ENCODE measurements at regions not wholly inside any gene's neighbourhood (a gene's known extent, or its start where the extent isn't known, plus 50 kb on each side); places are given as distances from the start of the nearest gene placed in this dataset.
"Not testable (repeated sequence)": the region's sequence is repeated elsewhere in the genome, so short reads cannot be mapped to it uniquely, and the experiment has no call there.

DNA sequence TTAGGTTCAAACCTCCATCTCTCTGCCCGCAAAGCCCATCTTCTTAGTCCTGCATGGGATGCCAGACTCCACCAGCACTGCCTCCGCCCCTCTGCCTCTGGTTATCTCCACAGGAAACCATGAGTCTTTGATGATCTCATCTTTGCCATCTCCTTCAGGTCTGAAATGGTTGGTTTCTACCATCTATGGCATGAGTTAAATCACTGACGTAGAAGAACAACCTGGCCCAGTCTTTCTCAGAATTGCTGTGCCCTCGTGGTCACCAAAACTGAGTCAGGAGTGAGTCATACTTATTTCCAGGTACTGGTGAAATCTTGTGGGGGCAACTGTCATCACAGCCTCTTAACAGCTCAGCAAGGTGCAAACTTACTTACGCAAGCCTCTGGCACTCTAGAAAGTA is 468.7 kb upstream of the C16orf82 start:
- peak; percentile 21 for DNase-seq

GRCh38 chr16:26598998-26599784 is 467.5 kb upstream of the C16orf82 start:
- DNase-seq: no peak

GRCh38 chr16:26599785-26600104 is 467.0 kb upstream of the C16orf82 start:
- DNase-seq: no peak

GRCh38 chr16:26601335-26601734 is 465.4 kb upstream of the C16orf82 start:
- no peak for DNase-seq

- no peak for DNase-seq
Observed at GRCh38 chr16:26605626-26606271, 461.0 kb upstream of the C16orf82 start.

DNA sequence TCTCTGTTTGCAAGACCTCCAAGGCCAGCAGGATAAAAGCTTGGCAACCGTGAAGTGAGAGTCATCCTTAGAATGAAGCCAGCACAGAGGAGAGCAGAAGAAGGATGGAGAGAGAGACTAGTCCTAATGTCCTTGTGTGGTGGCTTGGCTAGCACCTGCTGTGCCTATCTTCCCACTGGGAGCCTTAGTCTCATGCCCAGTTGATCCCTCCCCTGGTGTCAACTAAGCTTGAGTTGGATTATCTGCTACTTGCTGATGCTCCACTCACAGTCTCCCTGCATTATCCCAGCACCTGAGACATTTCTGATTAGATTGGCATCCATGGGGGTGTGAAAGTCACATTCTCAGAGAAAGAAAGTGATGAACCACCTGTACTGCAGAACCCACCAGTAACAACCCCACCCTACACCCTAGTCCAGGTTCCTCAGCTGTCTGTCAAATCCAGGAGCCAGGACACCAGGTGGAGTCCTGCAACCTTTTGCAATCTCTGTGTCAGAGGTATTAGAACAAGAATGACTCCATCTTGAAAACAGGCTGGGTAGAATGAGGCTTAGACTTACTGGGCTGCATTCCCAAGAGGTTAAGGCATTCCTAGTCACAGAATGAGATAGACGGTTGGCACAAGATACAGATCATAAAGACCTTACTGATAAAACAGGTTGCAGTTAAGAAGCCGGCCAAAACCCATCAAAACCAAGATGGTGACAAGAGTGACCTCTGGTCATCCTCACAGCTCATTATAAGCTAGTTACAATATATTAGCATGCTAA is 460.2 kb upstream of the C16orf82 start:
- no peak for DNase-seq

DNA sequence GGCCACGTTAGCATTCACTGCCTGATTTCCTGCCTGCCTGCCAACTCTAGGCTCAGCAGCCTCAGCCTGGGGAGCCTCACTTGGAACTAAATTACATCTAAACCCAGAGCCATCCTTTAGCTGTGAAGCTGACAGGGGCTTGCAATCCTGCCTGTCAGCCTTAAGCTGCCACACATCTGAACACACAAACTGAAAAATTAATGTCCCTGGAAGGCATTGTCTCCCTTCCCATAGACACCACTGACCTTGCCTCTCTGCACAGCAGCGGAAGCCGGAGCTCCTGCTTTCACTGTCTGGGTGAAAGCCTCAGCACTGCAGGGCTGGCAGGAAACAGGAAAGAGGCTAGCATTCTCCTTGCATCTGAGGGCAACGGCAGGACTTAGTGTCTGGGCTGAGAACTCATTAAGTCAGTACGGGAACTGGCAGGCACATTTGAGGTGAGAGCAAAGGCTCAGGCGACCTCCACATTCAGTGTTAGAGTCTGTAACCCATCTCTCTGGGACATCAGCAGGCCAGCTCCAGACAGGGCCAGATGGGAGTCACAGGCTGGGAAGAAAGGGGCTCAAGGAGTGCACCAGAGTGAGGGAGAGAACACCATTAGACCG is 452.4 kb upstream of the C16orf82 start:
- no peak for DNase-seq

- no peak for DNase-seq
Observed at GRCh38 chr16:26623442-26623841, 443.3 kb upstream of the C16orf82 start.

DNA sequence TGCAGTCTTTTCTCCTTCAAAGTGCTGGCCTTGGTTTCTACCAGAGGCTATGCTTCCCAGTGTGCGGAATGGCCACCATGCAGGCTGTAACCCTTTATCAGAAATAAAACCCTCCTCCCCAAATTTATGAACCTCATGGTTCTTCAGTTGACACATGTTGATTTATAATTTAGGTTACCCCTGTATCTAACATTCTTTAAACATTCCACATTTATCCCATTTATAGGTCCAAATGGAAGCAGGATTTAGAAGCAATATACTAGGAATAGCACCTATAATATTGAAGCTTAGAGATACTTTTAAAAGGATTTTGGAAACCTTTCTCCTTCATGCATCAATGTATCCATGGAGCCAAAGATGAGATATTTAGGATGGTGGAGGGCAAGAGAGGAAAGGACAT is 438.8 kb upstream of the C16orf82 start:
- DNase-seq: no peak

DNA sequence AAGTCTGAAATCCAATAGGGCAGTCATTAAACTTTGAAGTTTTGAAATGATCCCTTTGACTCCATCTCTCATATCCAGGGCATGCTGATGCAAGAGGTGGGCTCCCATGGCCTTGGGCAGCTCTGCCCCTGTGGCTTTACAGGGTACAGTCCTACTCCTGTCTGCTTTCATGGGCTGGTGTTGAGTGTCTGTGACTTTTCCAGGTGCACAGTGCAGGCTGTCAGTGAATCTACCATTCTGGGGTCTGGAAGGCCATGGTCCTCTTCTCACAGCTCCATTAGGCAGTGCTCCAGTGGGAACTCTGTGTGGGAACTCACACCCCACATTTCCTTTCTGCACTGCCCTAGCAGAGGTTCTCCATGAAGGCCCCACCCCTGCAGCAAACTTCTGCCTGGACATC is 435.4 kb upstream of the C16orf82 start:
- not testable (repeated sequence) for DNase-seq

DNA sequence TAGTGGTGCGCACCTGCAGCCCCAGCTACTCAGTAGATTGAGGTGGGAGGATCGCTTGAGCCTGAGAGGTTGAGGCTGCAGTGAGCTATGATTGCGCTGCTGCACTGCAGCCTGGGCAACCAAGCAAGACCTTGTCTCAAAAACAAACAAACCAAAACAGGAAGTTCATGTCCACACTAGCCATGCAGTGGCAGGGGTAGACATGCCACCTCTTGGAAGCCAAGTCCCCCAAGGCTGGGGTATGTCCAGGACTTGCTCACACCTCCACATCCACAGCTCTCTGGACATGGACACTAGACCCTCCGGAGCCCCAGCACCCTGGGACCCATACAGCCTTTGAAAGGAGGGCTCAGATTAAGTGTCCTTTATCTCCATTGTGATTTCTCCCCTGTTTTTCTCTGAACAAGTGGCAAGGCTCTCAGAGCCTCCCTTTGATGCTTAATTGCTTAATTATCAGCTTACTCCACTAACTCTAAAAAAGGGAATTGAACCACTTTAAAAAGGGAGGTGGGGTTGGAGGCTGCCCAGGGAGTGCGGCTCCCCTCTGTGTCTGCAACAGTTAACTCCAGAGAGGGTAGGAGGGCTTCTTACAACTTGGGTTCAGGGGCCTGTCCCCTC is 424.6 kb upstream of the C16orf82 start:
- DNase-seq: no peak

DNA sequence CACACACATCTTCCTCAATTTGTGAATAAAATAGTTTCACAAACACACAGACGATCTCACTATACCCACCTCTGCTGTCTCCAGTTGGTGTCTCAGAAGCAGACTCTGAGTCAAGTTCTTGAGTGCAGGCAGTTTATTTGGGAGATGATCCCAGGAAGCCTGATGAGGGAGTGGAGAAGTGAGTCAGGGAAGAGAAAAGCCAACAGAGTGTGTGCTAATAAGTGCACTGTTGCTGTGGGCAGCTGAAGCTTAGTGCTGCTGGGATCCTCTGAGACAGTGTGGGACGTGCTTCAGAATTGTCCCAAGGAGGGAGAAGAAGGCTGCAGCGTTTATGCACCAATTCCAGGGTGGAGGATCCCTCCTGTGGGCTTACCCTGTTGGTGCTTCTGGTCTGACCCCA is 423.2 kb upstream of the C16orf82 start:
- DNase-seq: no peak

DNA sequence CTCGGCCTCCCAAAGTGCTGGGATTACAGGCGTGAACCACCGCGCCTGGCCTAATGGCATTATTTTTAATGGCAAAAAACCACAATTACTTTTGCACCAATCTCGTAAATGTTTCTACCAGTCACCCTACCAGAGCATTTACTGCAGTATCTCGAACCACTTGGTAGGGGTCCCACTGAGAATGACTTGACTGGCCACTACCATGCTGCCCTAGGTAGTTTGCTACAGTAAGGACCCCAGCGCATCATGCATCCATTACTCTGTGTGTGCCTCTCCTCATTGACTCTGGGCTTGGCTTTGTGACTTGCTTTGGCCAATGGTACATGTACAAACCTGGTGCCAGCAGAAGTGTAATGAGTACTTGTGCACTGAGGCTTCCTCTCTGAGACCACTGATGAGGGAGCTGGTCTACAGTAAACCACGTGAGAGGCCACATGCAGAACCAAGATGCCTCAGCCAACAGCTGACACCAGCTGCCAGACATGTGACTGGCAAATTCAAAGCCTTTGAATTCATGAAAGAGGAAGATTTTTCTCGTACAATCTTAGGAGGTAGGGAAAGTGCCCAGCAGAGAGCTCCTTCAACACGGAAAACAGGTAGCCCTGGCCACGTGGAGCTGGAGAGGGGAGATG is 421.7 kb upstream of the C16orf82 start:
- DNase-seq: no peak

GRCh38 chr16:26645614-26646013 is 421.1 kb upstream of the C16orf82 start:
- peak; percentile 16 for DNase-seq

- no peak for DNase-seq
Observed at GRCh38 chr16:26647870-26648269, 418.9 kb upstream of the C16orf82 start.

DNA sequence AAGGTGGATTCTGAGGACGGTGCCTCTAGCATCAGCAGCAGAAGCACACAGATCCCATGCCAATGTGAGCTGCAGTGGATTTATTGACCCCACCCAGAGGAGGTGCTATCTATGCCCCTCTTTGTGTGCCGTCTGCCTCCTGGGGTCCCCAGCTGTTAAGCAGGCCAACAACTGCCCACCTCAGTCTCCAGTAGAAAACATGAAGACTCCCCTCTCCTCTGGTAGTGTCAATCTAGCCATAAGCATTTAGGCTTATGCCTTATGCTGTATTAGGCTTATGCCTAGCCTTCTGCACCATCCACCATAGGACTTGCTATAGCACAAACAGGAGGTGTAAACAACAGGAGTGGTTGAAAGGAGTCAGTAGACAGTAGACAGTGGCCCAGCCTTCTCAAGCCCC is 417.9 kb upstream of the C16orf82 start:
- DNase-seq: no peak

- no peak for DNase-seq
Observed at GRCh38 chr16:26649381-26650045, 417.2 kb upstream of the C16orf82 start.

- no peak for DNase-seq
Observed at GRCh38 chr16:26651464-26651863, 415.3 kb upstream of the C16orf82 start.

DNA sequence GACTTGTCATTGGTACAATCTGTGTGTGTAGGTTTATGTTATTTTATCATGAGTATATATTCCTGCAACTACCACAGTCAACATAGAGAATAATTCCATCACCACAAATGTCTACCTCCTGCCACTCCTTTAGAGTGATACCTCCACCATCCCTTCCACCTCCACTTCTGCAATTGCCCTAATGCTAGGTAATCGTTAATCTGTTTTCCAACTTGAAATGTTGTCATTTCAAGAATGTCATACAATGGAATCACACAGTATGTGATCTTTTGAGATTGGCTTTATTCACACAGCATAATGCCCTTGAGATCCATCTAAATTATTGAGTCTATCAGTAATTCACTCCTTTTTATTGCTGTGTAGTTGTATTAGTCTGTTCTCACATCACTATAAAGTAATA is 414.8 kb upstream of the C16orf82 start:
- no peak for DNase-seq

DNA sequence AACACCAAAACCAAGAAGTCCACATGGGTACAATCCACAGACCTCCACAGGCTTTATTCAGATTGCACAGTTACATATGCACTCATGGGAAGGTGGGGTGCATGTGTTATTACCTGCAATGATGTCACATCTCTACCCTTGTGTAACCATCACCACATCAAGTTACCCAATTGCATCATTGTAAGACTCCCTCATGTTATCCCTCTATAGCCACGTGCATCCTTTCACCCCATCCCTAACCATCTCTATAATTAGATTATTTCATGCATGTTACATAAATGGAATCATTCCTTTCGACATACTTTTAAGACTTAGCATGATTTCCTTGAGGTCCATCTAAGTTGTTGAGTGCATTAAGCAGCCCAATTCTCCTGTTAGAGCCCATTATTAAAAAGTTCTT is 408.2 kb upstream of the C16orf82 start:
- DNase-seq: no peak

GRCh38 chr16:26658915-26659314 is 407.8 kb upstream of the C16orf82 start:
- no peak for DNase-seq

DNA sequence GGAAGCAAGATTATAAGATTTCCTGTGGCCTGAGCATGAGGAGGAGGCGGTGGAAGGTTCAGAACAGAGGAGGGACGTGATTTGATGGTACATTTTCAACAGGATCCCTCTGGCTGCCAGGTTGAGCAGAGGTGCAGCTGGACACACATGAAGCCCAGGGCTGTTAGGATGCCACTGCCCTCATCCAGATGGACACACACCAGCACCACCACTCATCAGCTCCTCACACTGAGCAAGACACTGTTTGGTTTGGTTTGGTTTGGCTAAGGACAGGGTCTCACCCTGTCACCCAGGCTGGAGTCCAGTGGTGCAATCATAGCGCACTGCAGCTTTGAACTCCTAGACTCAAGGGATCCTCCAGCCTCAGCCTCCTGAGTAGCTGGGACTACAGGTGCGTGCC is 402.6 kb upstream of the C16orf82 start:
- DNase-seq: no peak
